HG02943 (cell line): ENCODE measurements at regions not wholly inside any gene's neighbourhood (a gene's known extent, or its start where the extent isn't known, plus 50 kb on each side); places are given as distances from the start of the nearest gene placed in this dataset.

ENCODE experiments used
- ATAC-seq: cut with Tn5 transposase; IDR thresholded peaks from one replicate; pipeline ENCODE4 v1.9.1; 2021; ENCODE audit warnings: mild to moderate bottlenecking, low read depth, moderate library complexity; ENCODE audit not compliant: unreplicated experiment

- no peak for ATAC-seq
These were observed 755.7 kb upstream of the USP15 start for GRCh38 chr12:61504396-61505080.

- no peak for ATAC-seq
These were observed 746.7 kb upstream of the USP15 start for GRCh38 chr12:61513499-61513898.

DNA sequence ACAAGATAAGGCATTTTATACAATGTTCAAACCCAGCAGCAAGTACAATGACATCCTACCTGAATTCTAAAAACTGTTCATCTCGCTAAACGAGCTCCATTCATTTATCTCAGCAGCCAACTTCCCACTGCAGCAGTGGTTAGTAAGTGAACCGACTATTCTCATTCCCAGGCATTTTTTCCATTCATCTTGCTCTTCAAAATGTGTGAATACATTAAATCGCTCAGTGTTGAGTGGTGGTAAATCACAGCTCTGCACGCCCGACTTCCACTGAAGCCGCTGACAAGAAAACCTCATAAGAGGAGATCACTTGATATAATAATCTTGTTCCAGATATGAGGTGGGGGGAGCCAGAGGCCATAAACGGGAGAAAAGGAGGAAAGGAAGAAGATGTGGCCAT is 746.2 kb upstream of the USP15 start:
- ATAC-seq = no peak

DNA sequence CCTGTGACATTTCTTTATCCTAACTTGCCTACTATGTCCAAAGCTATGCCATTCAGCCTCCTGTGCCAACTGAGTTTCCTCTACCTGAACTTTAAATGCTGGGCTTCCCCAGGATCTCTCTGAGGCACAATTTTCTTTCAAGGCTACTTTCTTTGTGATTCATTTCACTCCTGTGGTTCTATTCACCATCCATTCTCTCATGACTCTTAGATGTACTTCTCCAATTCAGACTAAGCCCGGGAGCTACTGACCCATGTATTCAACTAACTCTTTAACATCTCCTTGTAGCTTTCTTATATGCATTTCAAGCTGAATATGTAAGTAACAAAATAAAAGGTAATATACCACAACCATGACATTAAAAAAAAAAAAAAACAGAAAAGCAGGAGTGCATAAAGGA is 738.9 kb upstream of the USP15 start:
- ATAC-seq = no peak

DNA sequence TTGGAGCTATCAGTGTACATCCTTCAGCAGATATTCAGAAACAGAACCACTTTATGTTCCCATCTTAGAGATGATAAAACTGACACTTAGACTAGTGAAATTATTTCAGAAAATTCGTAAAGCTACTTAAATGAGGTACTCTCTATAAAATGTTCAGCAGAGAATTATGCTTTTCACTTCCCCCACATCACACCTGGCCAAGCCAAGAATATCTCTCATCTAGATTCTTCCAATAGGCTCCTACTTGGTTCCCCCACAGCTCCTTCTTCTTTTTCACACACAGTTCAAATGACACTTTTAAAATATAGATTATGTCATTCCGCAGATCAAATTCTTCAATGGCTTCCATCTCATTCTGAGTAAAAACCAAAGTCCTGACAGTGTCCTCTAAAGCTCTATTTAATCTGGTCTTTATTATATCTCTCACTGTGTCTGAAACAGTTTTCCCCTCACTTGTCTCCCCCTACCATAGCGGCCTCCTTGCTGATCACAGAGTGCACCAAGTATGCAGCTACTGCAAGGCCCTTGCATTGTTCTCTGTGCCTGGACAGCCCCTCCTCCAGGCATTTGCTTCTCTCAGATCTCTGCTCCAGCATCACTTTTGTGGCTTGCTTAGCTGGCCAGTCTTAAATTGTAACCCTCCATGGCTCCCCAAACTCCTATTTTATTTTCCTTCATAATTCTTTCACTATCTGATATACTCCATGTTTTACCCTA is 736.8 kb upstream of the USP15 start:
- ATAC-seq = no peak

- no peak for ATAC-seq
These were observed 735.4 kb upstream of the USP15 start for GRCh38 chr12:61524851-61525250.

DNA sequence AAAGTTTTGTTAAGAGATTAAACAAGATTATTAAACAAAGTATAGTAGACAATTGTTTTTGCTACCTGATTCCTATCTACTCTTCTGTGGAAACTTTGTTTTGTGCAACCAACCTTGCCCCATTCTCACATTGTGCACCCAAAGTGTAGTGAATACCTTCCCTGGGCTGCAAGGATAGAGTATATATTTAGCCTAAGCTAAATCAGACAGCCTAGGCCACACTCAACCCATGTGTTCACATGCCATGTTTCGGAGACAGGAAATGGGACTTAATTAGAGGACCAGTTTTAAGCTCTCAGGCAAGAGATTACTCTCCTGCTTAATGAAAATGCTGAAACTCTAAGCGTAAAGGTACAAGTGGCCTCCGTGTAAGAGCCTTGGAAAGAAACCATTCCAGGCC is 734.9 kb upstream of the USP15 start:
- ATAC-seq = no peak

DNA sequence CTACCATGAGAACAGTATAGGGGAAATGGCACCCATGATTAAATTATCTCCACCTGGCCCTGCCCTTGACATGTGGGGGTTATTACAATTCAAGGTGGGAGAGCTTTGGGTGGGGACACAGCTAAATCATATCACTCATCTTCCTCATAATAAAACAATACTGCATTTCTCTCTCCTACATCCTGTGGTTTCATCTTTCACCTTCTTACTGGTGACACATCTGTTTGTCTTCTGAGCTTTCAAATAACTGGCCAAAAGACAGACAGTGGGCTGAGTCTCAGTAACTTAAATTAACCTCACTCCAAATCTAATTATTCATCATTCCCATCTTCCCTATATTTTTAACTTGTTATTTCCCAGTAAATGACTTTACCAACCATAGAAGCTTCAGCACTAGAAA is 729.7 kb upstream of the USP15 start:
- no peak for ATAC-seq

DNA sequence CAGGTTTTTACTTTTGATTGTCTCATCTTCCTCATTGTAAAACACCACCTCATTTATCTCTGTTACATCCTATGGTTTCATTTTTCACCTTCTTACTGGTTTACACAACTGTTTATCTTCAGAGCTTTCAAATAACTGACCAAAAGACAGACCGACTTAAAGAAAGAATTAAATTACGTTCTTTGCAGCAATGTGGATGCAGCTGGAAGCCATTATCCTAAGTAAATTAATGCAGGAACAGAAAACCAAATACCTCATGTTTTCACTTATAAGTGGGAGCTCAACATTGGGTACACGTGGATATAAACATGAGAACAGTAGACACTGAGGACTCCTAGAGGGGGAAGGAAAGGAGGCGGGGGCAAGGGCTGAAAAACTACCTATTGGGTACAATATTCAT is 729.0 kb upstream of the USP15 start:
- ATAC-seq = no peak

DNA sequence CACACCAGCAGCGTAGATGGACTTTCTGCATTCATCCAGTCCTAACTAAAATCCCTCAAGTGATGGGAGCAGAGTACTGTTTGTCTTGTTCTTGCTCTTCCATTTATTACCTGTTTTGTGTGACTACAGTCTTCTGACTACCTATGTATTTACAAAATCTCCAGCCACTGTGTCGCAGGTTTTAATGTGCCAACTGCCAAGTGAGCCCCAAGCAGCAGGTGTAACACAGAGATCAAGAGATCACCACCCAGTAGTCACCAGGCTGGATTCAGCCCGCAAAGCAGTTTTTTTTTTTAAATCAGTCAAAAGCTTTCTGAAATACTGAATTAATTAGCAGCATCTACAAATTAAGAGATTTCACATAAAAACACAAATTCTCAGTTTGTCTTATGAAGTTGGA is 724.1 kb upstream of the USP15 start:
- ATAC-seq = no peak

DNA sequence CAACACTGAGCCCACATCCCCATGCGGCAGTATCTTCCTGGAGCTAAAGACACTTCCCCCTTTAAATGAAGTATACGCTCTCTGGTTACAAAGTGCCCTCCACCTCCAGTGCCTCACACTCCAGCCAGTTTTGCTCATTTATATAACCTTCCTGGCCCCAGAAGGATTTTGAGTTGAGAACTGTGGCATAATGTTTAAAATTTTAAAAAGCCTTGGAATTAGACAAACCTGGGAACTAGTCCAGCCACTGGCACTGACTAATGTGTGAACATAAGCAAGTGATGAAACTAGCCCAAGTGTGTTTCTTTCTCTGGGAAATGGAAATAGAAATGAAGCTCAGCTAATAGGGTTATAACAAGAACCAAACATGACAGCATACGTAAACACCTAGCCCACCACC is 723.7 kb upstream of the USP15 start:
- ATAC-seq = no peak

DNA sequence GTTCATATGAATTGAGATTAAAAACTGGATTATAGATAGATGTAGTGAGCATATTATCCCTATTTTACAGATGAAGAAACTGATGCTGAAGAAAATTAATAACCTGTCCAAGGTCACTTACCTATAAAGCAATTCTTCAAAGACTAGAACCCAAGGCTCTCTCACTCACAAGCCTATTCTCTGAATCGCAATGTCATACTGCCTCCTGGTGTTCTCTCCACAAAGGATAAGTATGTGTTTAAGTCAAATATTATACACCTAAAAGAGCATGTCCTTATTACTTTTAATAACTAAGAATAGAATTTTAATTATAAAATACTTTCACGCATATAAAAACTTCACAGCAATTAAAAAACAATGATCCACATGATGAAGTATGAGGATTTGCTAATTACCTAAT is 721.3 kb upstream of the USP15 start:
- no peak for ATAC-seq

GRCh38 chr12:61542551-61542950 is 717.7 kb upstream of the USP15 start:
- no peak for ATAC-seq

DNA sequence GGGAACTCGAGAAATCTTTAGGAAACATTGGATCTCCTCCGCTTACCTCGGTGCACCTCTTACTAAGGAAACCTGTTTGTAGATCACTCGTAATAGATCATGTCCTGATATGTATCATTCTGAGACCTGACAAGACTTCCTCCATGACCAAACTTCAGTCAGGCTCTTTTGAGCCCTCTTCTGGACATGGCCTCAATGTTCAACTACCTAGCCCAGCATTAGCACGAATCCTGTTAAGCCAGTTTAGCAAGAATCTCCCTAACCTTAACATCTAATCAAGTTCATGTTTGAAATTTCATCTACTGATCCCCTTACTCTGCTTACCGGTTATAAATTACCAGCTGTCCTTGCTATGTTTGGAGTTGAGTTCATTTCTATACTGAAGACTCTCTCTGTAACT is 713.9 kb upstream of the USP15 start:
- ATAC-seq = no peak

DNA sequence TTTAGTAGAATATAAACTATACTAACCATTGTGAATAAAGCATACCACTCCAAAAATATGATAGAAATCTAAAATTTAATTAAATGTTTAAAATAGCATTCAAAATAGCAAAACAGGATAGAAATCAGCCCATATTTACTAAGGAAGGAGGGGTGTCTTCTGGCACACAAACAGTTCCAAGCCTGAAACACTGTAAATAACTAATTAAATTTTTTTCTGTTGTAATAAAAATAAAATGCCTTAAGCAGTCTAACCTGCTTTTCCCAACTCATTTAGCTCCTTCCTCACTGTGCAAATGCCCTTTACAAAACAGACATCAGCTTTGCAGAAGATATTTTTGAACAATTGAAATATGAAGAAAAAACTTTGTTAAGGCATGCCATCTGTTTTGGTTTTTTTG is 707.1 kb upstream of the USP15 start:
- no peak for ATAC-seq

DNA sequence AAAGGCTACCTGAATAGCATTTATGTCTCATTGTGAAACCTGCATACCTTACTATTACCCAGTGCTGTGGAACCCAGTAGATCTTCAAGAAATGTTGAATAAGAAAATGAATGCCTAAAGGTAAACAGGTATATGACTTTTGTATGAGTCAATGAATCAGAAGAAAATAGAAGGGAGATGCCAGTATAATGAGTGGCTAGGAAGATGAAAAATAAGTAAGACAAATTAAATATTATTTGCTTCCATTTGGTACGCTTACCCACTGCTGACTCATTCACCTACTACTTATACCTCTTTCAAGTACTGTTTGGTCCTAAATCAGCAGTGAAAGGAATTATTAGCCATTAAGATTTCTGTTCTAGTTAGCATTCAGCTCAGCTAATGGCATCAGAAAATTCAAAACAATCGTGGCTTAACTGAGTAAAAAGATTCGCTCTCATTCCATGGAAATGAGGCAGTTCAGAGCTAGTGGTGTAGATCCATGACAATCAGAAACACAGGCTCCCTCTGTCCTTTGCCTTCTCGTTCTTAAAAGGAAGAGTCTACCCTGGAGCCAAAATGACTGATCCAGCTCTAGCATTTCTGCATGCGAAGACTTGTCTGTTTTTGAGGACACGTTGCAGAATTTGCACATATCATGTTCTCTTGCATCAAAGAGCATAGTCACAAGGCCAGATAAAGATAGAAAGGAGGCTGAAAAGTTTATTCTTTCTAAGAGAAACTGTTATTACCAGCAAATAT is 705.8 kb upstream of the USP15 start:
- no peak for ATAC-seq

- no peak for ATAC-seq
These were observed 696.3 kb upstream of the USP15 start for GRCh38 chr12:61563665-61564450.

- ATAC-seq = no peak
These were observed 695.7 kb upstream of the USP15 start for GRCh38 chr12:61564466-61564865.

DNA sequence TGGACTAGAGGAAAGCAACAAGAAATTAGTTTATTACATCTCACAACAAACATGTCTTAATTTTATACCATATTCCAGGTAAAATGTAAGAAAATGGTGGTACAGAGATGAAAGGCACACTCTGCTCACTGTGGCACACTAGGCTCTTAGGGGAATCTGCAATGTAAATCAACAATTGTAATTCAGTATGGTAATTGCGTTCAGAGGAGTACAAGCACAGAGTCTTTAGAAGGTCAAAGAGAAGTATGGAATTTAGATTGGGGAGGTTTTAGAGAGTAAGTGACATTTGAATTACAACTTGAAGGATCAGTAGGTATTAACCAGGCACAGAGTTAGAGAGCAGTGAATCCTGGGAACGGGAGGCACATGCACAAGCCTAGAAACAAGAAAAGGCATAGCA is 694.0 kb upstream of the USP15 start:
- no peak for ATAC-seq

DNA sequence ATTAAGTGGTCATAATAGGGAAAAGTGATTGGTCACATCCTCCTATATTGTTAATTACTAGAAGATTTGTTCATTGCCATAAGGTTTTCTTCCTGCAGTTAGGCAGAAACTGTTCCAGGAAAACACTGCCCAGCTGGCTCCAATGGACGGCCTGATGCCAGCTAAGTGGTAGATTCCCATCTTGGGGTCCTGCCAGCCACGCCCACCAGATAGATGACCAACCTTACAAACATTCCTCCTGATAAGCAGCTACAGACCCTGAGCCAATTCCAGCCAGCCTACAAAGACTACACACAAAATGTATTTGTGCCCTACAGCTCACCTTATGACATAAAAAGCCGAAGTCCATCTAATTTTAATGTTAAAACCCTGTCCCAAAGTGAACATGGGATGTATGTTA is 685.9 kb upstream of the USP15 start:
- no peak for ATAC-seq

DNA sequence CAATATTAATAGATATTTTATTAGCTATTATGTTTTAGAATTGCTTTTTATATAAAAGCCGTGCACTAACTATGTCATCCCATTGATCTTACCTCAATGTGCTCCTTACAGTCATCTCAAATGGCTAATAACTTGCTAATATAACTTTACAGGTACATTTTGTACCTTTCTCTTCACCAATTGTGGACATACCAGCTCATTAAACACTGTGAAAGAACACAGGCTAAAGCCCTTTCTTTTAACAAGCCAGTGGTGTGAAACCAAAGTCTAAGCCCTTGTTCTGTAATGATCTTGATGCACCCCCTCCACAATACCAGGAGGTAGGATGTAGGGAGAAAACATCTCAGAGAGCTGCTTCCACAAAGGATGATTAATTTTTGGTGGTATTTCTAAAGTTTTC is 675.3 kb upstream of the USP15 start:
- ATAC-seq = no peak
